ENCODE measurements at regions not wholly inside any gene's neighbourhood (a gene's known extent, or its start where the extent isn't known, plus 50 kb on each side); places are given as distances from the start of the nearest gene placed in this dataset.

GRCh38 chr7:27364344-27364758 is 121.7 kb downstream of the EVX1 start:
- DNase-seq (ENCODE audit: low spot score), result no peak

GRCh38 chr7:27367179-27367932 is 124.8 kb downstream of the EVX1 start:
- no peak for DNase-seq (ENCODE audit: low spot score)

GRCh38 chr7:27367933-27368549 is 125.4 kb downstream of the EVX1 start:
- no peak for DNase-seq (ENCODE audit: low spot score)

GRCh38 chr7:27374958-27375841 is 132.6 kb downstream of the EVX1 start:
- no peak for DNase-seq (ENCODE audit: low spot score)

- DNase-seq (ENCODE audit: low spot score), result no peak
Measured at GRCh38 chr7:27375958-27376357, 133.4 kb downstream of the EVX1 start.

GRCh38 chr7:27377988-27378387 is 135.4 kb downstream of the EVX1 start:
- no peak for DNase-seq (ENCODE audit: low spot score)

GRCh38 chr7:27382307-27382706 is 139.7 kb downstream of the EVX1 start:
- no peak for DNase-seq (ENCODE audit: low spot score)

GRCh38 chr7:27386581-27386980 is 144.0 kb downstream of the EVX1 start:
- DNase-seq (ENCODE audit: low spot score), result no peak

- no peak for DNase-seq (ENCODE audit: low spot score)
Measured at GRCh38 chr7:27387864-27388263, 145.3 kb downstream of the EVX1 start.

- no peak for DNase-seq (ENCODE audit: low spot score)
Measured at GRCh38 chr7:27388561-27388960, 146.0 kb downstream of the EVX1 start.

GRCh38 chr7:27389496-27389895 is 146.9 kb downstream of the EVX1 start:
- DNase-seq (ENCODE audit: low spot score), result no peak

- no peak for DNase-seq (ENCODE audit: low spot score)
Measured at GRCh38 chr7:27392477-27392876, 149.9 kb downstream of the EVX1 start.

- no peak for DNase-seq (ENCODE audit: low spot score)
Measured at GRCh38 chr7:27394871-27395270, 152.3 kb downstream of the EVX1 start.

GRCh38 chr7:27395626-27396025 is 153.0 kb downstream of the EVX1 start:
- no peak for DNase-seq (ENCODE audit: low spot score)

- no peak for DNase-seq (ENCODE audit: low spot score)
Measured at GRCh38 chr7:27397503-27397902, 154.9 kb downstream of the EVX1 start.

- no peak for DNase-seq (ENCODE audit: low spot score)
Measured at GRCh38 chr7:27398851-27399250, 156.2 kb downstream of the EVX1 start.

GRCh38 chr7:27399791-27400567 is 157.4 kb downstream of the EVX1 start:
- DNase-seq (ENCODE audit: low spot score), result no peak

GRCh38 chr7:27405780-27406179 is 163.2 kb downstream of the EVX1 start:
- DNase-seq (ENCODE audit: low spot score), result no peak

GRCh38 chr7:27409311-27409710 is 166.7 kb downstream of the EVX1 start:
- no peak for DNase-seq (ENCODE audit: low spot score)

GRCh38 chr7:27409776-27410175 is 167.2 kb downstream of the EVX1 start:
- DNase-seq (ENCODE audit: low spot score), result no peak

- no peak for DNase-seq (ENCODE audit: low spot score)
Measured at GRCh38 chr7:27410812-27411544, 168.4 kb downstream of the EVX1 start.
